ENCODE measurements at regions not wholly inside any gene's neighbourhood (a gene's known extent, or its start where the extent isn't known, plus 50 kb on each side); places are given as distances from the start of the nearest gene placed in this dataset.
"Not testable (repeated sequence)": the region's sequence is repeated elsewhere in the genome, so short reads cannot be mapped to it uniquely, and the experiment has no call there.

- no peak for DNase-seq (ENCODE audit: low read depth in 2 of 2)
Measured at GRCh38 chr2:59276917-59277316, 1035.8 kb upstream of the FANCL start.

GRCh38 chr2:59276033-59276432, 1034.9 kb upstream of the FANCL start:
- DNase-seq (ENCODE audit: low read depth in 2 of 2) = no peak

GRCh38 chr2:59266453-59266852, 1025.3 kb upstream of the FANCL start:
- DNase-seq (ENCODE audit: low read depth in 2 of 2) = no peak

GRCh38 chr2:59259913-59260312, 1018.8 kb upstream of the FANCL start:
- DNase-seq (ENCODE audit: low read depth in 2 of 2) = no peak

- no peak for DNase-seq (ENCODE audit: low read depth in 2 of 2)
Measured at GRCh38 chr2:59256290-59256689, 1015.2 kb upstream of the FANCL start.

GRCh38 chr2:59254279-59254678, 1013.2 kb upstream of the FANCL start:
- no peak for DNase-seq (ENCODE audit: low read depth in 2 of 2)

- no peak for DNase-seq (ENCODE audit: low read depth in 2 of 2)
Measured at GRCh38 chr2:59250307-59250677, 1009.2 kb upstream of the FANCL start.

GRCh38 chr2:59249441-59250306, 1008.5 kb upstream of the FANCL start:
- no peak for DNase-seq (ENCODE audit: low read depth in 2 of 2)

GRCh38 chr2:59239146-59239545, 998.0 kb upstream of the FANCL start:
- no peak for DNase-seq (ENCODE audit: low read depth in 2 of 2)

GRCh38 chr2:59237311-59237710, 996.2 kb upstream of the FANCL start:
- DNase-seq (ENCODE audit: low read depth in 2 of 2) = no peak

- no peak for DNase-seq (ENCODE audit: low read depth in 2 of 2)
Measured at GRCh38 chr2:59236723-59237122, 995.6 kb upstream of the FANCL start.

GRCh38 chr2:59233920-59234319, 992.8 kb upstream of the FANCL start:
- no peak for DNase-seq (ENCODE audit: low read depth in 2 of 2)

GRCh38 chr2:59233448-59233847, 992.3 kb upstream of the FANCL start:
- no peak for DNase-seq (ENCODE audit: low read depth in 2 of 2)

GRCh38 chr2:59232394-59233165, 991.5 kb upstream of the FANCL start:
- DNase-seq (ENCODE audit: low read depth in 2 of 2) = no peak

GRCh38 chr2:59226362-59226761, 985.2 kb upstream of the FANCL start:
- DNase-seq (ENCODE audit: low read depth in 2 of 2) = not testable (repeated sequence)

GRCh38 chr2:59223742-59224141, 982.6 kb upstream of the FANCL start:
- no peak for DNase-seq (ENCODE audit: low read depth in 2 of 2)

GRCh38 chr2:59217360-59217759, 976.2 kb upstream of the FANCL start:
- no peak for DNase-seq (ENCODE audit: low read depth in 2 of 2)

- no peak for DNase-seq (ENCODE audit: low read depth in 2 of 2)
Measured at GRCh38 chr2:59206361-59206760, 965.2 kb upstream of the FANCL start.

GRCh38 chr2:59204040-59204439, 962.9 kb upstream of the FANCL start:
- DNase-seq (ENCODE audit: low read depth in 2 of 2) = no peak

GRCh38 chr2:59196491-59196890, 955.4 kb upstream of the FANCL start:
- DNase-seq (ENCODE audit: low read depth in 2 of 2) = no peak

- DNase-seq (ENCODE audit: low read depth in 2 of 2) = no peak
Measured at GRCh38 chr2:59195851-59196250, 954.7 kb upstream of the FANCL start.

- no peak for DNase-seq (ENCODE audit: low read depth in 2 of 2)
Measured at GRCh38 chr2:59191781-59192180, 950.7 kb upstream of the FANCL start.

GRCh38 chr2:59190518-59190917, 949.4 kb upstream of the FANCL start:
- no peak for DNase-seq (ENCODE audit: low read depth in 2 of 2)
